ENCODE measurements at regions not wholly inside any gene's neighbourhood (a gene's known extent, or its start where the extent isn't known, plus 50 kb on each side); places are given as distances from the start of the nearest gene placed in this dataset.

DNA sequence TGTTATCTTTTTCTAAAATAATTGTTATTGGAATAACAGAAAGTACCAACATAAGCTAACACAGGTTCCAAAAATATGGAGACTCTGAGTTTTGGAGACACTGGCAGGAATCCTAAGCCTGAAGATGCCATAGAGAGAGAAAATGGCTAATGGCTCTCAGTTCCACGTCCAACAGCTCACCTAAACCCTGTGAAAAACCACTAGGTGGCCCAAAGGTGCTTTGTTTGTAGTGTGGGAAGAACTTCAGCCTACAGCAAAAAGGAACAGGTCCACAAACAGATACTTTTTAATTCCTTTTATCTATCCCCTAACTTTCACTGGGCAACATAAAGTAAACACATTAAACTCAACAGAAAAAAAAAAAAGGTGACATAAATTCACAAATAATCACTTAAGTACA is 272.3 kb downstream of the SEMA3D start:
- no TSS peak for BruUV-seq (replicated peaks)
- H3K4me3 ChIP-seq (replicated peaks in 1 of 2; ENCODE audit: low read depth in 1 of 2, low read length in 2 of 2): no peak overlapping the region
- no peaks in the 10 kb centered on the region for H3K36me3 ChIP-seq (ENCODE audit: control insufficient read depth in 1 of 2, insufficient read depth in 2 of 2, low read length in 2 of 2)
- CTCF ChIA-PET: no interaction called here
- no peak overlapping the region for H3K9ac ChIP-seq (ENCODE audit: low read length)
- no peaks in the 10 kb centered on the region for H3K9me3 ChIP-seq (ENCODE audit: control insufficient read depth in 1 of 2, insufficient read depth in 1 of 2, low read depth in 1 of 2, low read length in 2 of 2)
- H3K79me2 ChIP-seq (ENCODE audit: insufficient read depth, low read length): no peaks in the 10 kb centered on the region
- no peak overlapping the region for H3K27ac ChIP-seq (ENCODE audit: low read depth, low read length)
- ATAC-seq (peak; percentile 77), DNase-seq (ENCODE audit: low read depth, low spot score) (peak; percentile 10)
- intact Hi-C loops (cut with micrococcal nuclease): loop anchor here (5.0 kb wide), 1 partner anchor 108 kb away; no protein-coding TSS in a partner anchor
- TF ChIP-seq CTCF (IDR thresholded peaks at IDR 0.05 in 2 of 3, conservative IDR thresholded peaks at IDR 0.05 in 1 of 3; ENCODE audit: borderline replicate concordance in 1 of 3, insufficient read depth in 1 of 3, low read depth in 2 of 3, low read length in 2 of 3) (peak; percentile 20 to 38 (median 35); a peak in 4 of 6 replicates), RAD21 (IDR thresholded peaks at IDR 0.05; ENCODE audit: low read depth) (peak; percentile 40; the same call in 1 of the 2 replicates), JUND (IDR thresholded peaks at IDR 0.05) (no peak)
- H2AFZ ChIP-seq (ENCODE audit: low read depth, low read length, poor library complexity, severe bottlenecking): peak overlapping the region; percentile 31
- POLR2A ChIA-PET: no interaction called here
- no peaks in the 10 kb centered on the region for H3K27me3 ChIP-seq (ENCODE audit: insufficient read depth, low read length)
- H3K4me2 ChIP-seq (ENCODE audit: low read length): no peak overlapping the region
- H3K9me2 ChIP-seq (ENCODE audit: insufficient read depth): no peaks in the 10 kb centered on the region
- H3K4me1 ChIP-seq (ENCODE audit: control insufficient read depth in 1 of 2, insufficient read depth in 2 of 2, low read length in 2 of 2): peaks cover 0 to 5% of the 10 kb centered on the region in 2 experiments; a peak in 2 of 4 replicates
- no peaks in the 10 kb centered on the region for H4K20me1 ChIP-seq (ENCODE audit: insufficient read depth)
- RAD21 ChIA-PET (ENCODE audit: low non-redundant PET in 1 of 2, low total read pairs in 2 of 2, uncharacterized antibody in 2 of 2, unreplicated experiment in 2 of 2): no interaction called here

GRCh38 chr7:84913731-84914130 is 273.1 kb downstream of the SEMA3D start:
- Histone ChIP-seq H4K20me1 (ENCODE audit: insufficient read depth) (no peaks in the 10 kb centered on the region), H3K9ac (ENCODE audit: low read length) (no peak overlapping the region), H3K9me2 (ENCODE audit: insufficient read depth) (no peaks in the 10 kb centered on the region), H3K79me2 (ENCODE audit: insufficient read depth, low read length) (no peaks in the 10 kb centered on the region), H3K4me1 (ENCODE audit: control insufficient read depth in 1 of 2, insufficient read depth in 2 of 2, low read length in 2 of 2) (peaks cover 0 to 5% of the 10 kb centered on the region in 2 experiments; a peak in 2 of 4 replicates), H3K9me3 (ENCODE audit: control insufficient read depth in 1 of 2, insufficient read depth in 1 of 2, low read depth in 1 of 2, low read length in 2 of 2) (no peaks in the 10 kb centered on the region), H3K36me3 (ENCODE audit: control insufficient read depth in 1 of 2, insufficient read depth in 2 of 2, low read length in 2 of 2) (no peaks in the 10 kb centered on the region), H3K4me3 (replicated peaks in 1 of 2; ENCODE audit: low read depth in 1 of 2, low read length in 2 of 2) (no peak overlapping the region), H3K27me3 (ENCODE audit: insufficient read depth, low read length) (no peaks in the 10 kb centered on the region), H2AFZ (ENCODE audit: low read depth, low read length, poor library complexity, severe bottlenecking) (no peak overlapping the region), H3K27ac (ENCODE audit: low read depth, low read length) (no peak overlapping the region), H3K4me2 (ENCODE audit: low read length) (no peak overlapping the region)
- DNase-seq (ENCODE audit: low read depth, low spot score) (no peak), ATAC-seq (no peak)
- BruUV-seq (replicated peaks): no TSS peak
- RAD21 ChIA-PET (ENCODE audit: low non-redundant PET in 1 of 2, low total read pairs in 2 of 2, uncharacterized antibody in 2 of 2, unreplicated experiment in 2 of 2): no interaction called here
- CTCF ChIA-PET: no interaction called here
- POLR2A ChIA-PET: no interaction called here
- intact Hi-C loops (cut with micrococcal nuclease): loop anchor here (5.0 kb wide), 1 partner anchor 109 kb away; no protein-coding TSS in a partner anchor
- no peak for TF ChIP-seq POLR2A (IDR thresholded peaks at IDR 0.05; ENCODE audit: borderline replicate concordance, extremely low read depth, insufficient read depth, insufficient read length)
- TF ChIP-seq SP1 (IDR thresholded peaks at IDR 0.05; ENCODE audit: low read depth): no peak
- TF ChIP-seq MAX (IDR thresholded peaks at IDR 0.05): no peak
- no peak for TF ChIP-seq REST (IDR thresholded peaks at IDR 0.05; ENCODE audit: low read depth)
- no peak for TF ChIP-seq SIN3A (IDR thresholded peaks at IDR 0.05; ENCODE audit: low read depth)
- TF ChIP-seq, protein P1, sequence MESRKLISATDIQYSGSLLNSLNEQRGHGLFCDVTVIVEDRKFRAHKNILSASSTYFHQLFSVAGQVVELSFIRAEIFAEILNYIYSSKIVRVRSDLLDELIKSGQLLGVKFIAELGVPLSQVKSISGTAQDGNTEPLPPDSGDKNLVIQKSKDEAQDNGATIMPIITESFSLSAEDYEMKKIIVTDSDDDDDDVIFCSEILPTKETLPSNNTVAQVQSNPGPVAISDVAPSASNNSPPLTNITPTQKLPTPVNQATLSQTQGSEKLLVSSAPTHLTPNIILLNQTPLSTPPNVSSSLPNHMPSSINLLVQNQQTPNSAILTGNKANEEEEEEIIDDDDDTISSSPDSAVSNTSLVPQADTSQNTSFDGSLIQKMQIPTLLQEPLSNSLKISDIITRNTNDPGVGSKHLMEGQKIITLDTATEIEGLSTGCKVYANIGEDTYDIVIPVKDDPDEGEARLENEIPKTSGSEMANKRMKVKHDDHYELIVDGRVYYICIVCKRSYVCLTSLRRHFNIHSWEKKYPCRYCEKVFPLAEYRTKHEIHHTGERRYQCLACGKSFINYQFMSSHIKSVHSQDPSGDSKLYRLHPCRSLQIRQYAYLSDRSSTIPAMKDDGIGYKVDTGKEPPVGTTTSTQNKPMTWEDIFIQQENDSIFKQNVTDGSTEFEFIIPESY (IDR thresholded peaks at IDR 0.05; ENCODE audit: extremely low read depth, insufficient replicate concordance, low read length): no peak
- no peak for TF ChIP-seq EZH2 (IDR thresholded peaks at IDR 0.05)
- TF ChIP-seq TCF7L2 (IDR thresholded peaks at IDR 0.05; ENCODE audit: borderline replicate concordance, extremely low read depth, insufficient read depth, insufficient read length): no peak
- no peak for TF ChIP-seq POLR2AphosphoS5 (IDR thresholded peaks at IDR 0.05; ENCODE audit: low read depth, low read length)
- no peak for TF ChIP-seq JUND (IDR thresholded peaks at IDR 0.05)
- TF ChIP-seq ZFX (IDR thresholded peaks at IDR 0.05): no peak

All from HCT116 (cell line).